ENCODE measurements at regions not wholly inside any gene's neighbourhood (a gene's known extent, or its start where the extent isn't known, plus 50 kb on each side); places are given as distances from the start of the nearest gene placed in this dataset.

GRCh38 chr15:95957861-95958260 lies 372.6 kb upstream of the NR2F2 start:
- no peak for DNase-seq (ENCODE audit: low spot score)

- DNase-seq (ENCODE audit: low spot score) = no peak
Observed at GRCh38 chr15:95958382-95958781, 372.1 kb upstream of the NR2F2 start.

DNA sequence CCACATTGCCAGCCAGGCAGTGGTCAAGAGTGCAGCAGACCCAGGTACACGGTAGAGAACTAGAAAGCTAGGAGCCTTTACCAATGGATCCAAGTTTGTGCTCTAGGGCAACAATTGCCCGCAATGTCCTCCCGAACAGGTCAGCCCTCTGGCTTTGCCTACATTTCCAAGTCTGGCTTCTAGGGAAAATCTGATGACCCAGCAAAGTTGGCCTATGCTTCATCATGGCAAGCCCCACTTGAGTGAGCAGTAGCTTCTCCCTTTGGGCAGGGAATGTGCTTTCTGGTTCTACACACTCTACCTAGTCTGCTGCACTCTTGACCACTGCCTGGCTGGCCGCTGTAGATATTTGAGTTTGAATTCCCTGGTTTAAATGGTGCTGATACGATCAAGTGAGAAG lies 361.6 kb upstream of the NR2F2 start:
- DNase-seq (ENCODE audit: low spot score) = no peak

DNA sequence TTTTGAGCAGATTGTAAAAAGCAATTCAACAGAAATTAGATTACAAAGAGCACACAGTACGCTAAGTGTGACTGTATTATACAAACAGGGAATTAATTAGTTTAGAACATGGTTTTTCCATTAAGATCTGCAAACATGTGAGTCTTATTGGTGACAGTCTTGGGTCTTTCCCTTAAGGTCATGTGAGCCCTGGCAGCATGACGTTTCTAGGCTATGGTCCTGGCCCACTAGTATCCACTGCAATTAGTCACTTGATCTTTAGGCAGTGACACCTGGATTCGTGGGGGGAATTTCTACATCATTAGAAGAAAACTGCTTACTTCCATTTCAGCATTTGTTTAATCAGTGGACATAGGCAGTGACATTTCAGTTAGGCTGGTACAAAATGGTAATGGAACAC lies 360.2 kb upstream of the NR2F2 start:
- DNase-seq (ENCODE audit: low spot score) = no peak

DNA sequence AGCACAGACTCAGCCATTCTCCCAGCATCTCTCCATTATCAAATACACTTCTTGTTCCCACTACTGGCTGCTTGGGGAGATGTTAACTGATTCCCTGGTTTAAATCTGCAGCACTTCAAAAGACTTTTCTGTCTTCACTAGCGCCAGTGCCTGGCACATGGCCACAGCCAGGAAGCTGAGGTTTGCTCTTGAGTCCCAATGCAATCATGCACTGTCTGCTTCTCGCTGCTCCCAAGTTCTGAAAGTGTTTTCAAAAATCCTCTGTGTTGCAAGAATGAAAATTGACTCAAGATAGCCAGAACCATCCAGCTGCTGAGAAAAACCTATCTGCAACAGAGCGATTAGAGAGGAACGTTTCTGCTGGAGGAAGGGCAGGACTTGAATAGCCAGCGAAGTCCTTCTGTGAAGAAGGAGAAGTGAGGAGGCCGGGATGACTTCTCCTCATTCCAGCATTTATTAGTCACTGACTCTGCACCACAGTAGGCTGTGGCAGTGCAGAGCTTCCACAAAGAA lies 358.4 kb upstream of the NR2F2 start:
- DNase-seq (ENCODE audit: low spot score) = no peak

DNA sequence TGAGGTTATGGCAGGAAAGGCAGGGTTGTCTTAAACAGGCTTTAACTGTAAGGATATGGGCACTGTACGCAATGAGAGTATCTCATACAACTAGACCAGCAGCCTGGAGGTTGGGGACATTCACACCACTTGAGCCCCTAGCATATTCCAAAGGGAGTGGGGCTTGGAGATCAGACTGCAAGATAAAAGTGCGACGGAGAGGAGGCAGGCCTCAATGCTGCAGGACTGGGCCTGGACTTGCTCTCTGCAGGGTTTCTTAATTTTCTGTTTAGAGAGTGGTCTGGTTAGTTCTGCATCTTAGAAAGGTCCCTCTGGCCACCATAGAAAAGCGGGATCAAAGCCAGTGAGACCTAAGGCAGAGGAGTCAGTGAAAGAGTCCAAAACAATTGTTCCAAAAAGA lies 357.7 kb upstream of the NR2F2 start:
- no peak for DNase-seq (ENCODE audit: low spot score)

- no peak for DNase-seq (ENCODE audit: low spot score)
Observed at GRCh38 chr15:95973566-95974256, 356.8 kb upstream of the NR2F2 start.

DNA sequence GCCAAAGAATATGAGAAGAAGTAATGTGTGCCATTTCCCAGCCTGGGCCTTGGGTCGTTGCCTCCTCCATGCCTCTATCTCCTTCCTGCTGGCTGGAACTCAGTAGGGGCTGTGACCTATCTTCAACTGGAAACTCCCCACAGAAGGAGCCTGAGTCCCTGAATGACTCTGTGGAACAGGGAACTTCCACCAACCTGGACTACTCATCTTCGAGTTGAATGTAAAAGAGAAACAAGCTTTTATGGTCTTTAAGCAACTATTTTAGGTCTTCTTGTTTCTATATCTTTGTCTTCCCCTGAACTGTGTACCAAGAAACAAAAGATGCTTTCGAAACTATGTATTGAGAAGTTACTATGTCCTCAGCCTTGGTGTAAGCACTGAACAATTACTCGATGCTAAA lies 355.3 kb upstream of the NR2F2 start:
- no peak for DNase-seq (ENCODE audit: low spot score)

DNA sequence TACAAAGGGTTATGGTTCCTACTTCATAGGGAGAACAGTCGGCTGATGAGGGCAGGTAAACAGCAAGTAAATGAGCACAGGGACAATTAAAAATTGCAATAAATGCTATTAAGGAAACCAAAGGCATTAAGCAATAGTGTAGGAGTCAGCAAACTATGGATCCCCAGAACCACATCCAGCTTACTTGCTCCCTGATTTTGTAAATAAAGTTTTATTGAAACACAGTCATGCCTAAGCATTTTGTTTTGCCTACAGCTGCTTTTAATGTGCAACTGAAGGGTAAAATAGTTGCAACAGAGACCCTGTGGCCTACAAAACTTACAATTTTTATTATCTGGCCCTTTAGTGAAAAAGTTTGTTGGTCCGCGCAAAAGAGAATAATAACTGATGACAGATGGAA lies 351.2 kb upstream of the NR2F2 start:
- no peak for DNase-seq (ENCODE audit: low spot score)

DNA sequence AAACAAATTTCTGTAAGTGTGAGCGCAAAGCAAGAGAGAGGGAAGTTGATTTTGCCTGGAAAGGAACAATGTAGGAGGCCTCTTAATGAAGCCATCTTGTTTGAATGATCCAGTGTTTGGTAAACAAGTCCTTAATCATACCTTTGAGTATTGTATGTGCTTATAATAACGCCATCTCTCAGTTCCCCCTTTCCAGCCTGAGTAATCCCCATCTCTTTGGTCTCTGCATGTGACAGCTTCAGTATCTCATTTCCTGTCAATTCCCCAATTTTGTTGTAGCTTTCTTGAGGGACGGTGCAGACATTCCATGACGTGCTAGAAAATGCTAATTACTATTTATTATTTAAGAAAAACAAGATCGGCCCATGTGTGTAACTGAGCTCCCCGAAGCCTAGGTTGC lies 349.3 kb upstream of the NR2F2 start:
- no peak for DNase-seq (ENCODE audit: low spot score)

GRCh38 chr15:95987299-95987698 lies 343.2 kb upstream of the NR2F2 start:
- no peak for DNase-seq (ENCODE audit: low spot score)

DNA sequence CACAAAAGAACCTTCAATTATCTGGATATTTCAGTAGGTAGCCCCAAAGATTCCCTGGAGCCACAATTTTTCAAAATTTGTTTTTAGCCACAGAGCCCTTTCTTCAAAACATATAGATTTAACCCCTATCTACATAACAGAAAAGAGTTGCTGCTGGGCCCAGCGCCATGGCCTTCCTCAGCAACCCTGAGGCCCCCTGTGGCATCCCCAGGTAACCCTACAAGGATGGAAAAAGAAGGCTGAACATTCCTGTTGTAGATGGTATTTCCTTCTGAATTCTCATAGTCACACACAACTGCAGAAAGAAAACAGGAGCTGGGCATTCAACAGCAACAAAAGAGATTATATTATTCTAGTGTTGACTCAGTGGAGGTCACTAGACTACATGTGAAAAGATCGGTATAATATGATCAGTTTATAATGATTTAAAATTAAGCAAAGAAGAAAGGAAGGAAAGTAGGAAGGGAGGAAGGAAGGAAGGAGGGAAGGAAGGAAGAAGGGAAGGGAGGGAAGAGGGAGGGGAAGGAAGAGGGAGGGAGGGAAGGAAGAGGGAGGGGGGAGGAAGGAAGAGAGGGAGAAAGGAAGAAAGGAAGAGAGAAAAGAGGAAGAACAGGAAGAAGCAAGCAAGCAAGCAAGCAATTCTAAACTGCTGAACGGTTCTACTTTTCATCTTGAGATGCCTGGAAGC lies 342.5 kb upstream of the NR2F2 start:
- no peak for DNase-seq (ENCODE audit: low spot score)

DNA sequence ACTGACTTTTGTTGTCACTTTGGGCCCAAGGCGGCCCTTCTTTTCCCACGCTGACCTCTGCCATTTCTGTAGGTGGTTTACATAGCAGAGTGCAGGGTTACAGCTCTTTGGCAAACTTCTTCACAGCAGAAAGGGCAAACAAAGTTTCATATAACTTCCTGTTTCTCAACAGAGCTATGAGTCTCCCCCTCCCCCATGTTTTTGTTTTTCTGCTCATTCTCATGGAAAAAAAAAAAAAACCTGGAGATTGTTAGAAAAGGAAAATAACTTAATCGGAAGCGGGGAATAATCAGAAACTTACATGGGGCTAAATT lies 342.0 kb upstream of the NR2F2 start:
- no peak for DNase-seq (ENCODE audit: low spot score)

DNA sequence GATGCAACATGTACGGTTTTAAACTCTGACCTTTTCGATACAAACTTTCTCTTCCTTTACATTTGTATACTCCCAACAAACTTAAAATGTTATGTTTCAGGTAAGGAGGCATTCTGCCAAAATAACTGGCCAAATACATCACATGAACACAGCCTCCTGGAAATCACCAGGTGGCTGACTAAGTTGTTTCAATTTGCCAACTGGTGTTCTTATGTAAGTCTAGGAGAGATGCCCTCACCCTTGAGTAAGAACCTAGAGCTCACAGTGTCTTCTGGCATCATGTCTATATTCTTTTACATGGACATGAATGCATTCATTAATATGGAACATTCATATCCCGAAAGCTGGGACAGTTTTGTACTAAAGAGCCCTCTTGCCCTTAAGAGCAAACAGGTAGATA lies 341.1 kb upstream of the NR2F2 start:
- DNase-seq (ENCODE audit: low spot score) = no peak

DNA sequence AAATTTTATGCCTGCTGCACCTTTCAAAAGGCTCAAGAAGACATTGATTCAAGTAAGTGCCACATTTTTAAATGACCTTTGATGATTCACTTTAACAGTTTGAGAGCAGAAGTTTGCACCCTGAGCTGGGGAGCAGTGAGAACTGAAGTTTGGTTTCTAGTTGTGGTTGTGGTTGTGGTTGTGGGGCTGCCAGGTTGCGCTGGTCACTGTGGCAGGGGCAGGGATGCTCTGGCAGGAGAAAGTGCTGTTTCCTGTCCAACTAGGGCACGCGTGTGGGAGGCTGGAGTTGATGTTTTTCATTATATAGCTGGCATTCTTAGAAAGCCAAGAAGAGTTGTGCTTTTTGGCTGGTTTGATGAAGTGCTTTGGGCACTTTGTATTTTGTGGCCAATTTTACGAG lies 339.7 kb upstream of the NR2F2 start:
- DNase-seq (ENCODE audit: low spot score) = no peak

GRCh38 chr15:95994418-95994817 lies 336.1 kb upstream of the NR2F2 start:
- DNase-seq (ENCODE audit: low spot score) = peak; percentile 22

- DNase-seq (ENCODE audit: low spot score) = peak; percentile 4
Observed at GRCh38 chr15:95995375-95996168, 334.9 kb upstream of the NR2F2 start.

DNA sequence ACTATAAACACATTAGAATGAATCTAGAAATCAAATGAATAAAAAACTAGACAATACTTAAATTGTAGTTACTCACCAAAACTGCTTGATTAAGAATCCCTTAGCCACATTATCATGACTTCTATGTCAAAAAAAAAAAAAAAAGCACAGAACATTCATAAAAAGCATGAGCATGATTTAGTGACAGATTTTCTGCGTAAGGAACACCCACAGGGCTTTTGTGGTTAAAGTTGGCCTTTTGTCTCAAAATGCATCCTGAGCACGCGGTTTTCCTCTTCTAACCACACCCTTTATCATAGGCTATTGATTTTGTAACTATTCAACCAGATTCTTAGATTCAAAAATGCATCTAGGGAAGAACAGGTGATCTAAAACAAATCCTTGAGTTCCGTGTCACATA lies 334.0 kb upstream of the NR2F2 start:
- DNase-seq (ENCODE audit: low spot score) = peak; percentile 4

DNA sequence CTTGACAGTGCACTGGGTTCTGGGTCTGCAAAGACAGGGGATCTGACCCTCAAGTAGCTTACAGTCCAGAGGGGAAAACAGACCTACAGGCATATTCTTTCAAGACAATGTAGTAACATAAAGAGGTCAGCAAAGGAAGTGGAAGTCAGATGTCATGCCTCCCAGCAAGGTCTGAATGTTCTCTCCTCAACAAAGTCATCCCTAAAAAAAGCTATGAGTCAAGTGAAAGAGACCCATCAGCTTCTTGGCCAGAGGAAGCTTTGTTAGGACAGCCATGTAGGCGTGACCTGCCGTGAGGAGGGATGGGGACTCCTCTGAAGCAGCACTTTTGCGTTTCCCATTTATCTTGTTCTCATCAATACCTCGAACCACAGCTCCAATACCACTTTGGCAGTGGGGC lies 331.6 kb upstream of the NR2F2 start:
- DNase-seq (ENCODE audit: low spot score) = no peak

DNA sequence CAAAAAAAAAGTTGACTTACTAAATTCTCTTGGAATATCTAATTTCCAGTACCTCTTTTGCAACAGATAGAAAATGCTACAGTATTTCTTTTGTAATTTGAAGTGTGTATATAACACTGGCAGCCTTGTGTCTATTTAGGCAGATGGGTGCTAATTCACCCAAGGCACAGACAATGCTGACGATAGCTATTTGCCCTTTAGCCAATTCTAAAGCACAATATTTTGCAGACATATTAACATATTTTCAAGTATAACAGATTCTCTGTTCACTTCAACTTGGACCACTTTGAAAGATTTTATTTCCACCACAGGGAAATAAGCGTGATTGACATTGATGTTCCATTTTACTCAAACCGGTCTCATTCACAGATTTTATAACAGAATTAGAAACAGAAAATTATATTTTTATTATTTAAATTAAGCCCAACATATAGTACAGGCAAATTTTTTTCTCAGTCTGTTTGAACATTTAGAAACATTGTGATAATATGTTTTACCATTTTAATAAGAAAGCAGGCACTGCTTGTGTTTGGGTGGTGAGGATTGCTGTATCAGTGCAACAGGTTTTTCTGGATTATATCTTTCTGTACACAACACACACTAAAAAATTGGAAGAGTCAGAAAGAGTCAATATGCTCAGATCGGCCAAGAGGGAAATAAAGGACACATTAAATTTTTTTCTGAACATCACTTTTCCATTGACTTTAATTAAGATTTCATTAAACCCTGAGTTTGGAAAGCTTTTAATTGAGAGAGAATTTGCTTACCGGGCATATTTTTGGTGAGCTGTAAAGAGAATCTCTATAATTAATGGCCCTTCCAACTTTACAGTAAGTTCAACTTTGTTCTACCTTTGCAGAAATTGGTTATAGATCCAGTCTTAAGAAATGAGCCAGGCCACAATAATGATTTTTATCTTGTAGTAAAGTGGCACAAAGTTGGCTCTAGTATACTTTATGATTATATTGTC lies 327.3 kb upstream of the NR2F2 start:
- no peak for DNase-seq (ENCODE audit: low spot score)

DNA sequence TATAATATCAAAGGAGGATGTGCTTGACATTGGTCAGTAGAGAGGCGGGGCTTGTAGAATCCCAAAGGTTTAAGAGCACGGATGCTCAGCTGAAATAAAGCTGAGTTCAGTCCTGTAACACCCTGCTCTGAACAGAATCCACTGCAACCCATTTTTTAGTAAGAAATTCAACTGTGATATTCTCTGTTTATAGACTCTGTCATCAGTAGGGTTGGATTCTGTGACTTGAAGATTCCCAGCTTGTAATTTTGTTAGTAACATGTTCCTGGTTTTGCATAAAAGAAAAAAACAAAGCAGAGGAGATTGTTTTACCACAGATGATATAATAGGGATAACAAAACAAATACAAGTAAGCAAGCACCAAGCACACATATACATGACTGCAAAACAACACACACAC lies 324.6 kb upstream of the NR2F2 start:
- no peak for DNase-seq (ENCODE audit: low spot score)

DNA sequence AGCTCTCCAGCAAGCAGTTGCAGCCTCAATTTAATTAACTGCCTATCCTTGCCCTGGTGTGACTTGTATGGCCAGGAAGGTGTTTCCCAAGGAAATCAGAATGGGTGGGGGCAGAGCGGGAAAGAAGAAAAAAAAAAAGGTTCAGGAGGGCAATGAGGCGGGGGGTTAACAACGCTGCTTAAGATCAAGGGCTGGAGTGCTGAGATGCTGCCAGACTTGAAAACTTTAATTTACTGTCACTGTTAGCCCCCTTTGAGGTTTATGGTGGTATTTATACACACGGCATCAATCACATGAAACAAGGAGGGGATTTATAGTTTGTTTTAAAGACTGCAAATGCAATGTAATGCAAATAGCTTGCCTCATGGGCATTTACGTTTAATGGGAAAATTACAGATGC lies 319.4 kb upstream of the NR2F2 start:
- DNase-seq (ENCODE audit: low spot score) = no peak
